ENCODE measurements at regions not wholly inside any gene's neighbourhood (a gene's known extent, or its start where the extent isn't known, plus 50 kb on each side); places are given as distances from the start of the nearest gene placed in this dataset.

- Histone ChIP-seq H3K9ac (ENCODE audit: low read length) (no peak overlapping the region), H3K23ac (ENCODE audit: low read length) (no peak overlapping the region)
These were observed 223.8 kb downstream of the SATB1 start for GRCh38 chr3:18201315-18201714.

DNA sequence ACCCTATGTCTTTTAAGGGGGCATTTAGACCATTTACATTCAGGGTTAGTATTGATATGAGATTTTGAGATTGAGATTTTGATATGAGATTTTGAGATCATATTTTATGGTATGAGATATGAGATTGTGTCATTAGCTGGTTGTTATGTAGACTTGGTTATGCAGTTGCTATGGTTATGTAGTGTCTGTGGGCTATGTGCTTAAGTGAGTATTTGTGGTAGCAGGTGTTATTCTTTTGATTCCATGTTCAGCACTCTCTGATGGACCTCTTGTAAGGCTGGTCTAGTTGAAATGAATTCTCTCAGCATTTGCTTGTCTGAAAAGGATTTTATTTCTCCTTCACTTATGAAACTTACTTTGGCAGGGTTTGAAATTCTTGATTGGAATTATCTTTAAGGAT lies 225.4 kb downstream of the SATB1 start:
- Histone ChIP-seq H3K9ac (ENCODE audit: low read length) (no peak overlapping the region), H3K23ac (ENCODE audit: low read length) (no peak overlapping the region), H2AK5ac (ENCODE audit: low read length) (no peak overlapping the region), H2BK120ac (ENCODE audit: low read depth, low read length) (no peak overlapping the region), H3K4me3 (ENCODE audit: low read length) (no peak overlapping the region), H3K4ac (ENCODE audit: low read depth, low read length) (no peak overlapping the region), H3K4me1 (ENCODE audit: control insufficient read depth, low read depth, low read length) (no peaks in the 10 kb centered on the region), H3K27me3 (ENCODE audit: insufficient read depth, low read length, poor library complexity) (no peaks in the 10 kb centered on the region), H3K36me3 (ENCODE audit: control insufficient read depth, insufficient read depth, low read length) (no peaks in the 10 kb centered on the region), H3K56ac (ENCODE audit: low read length) (no peak overlapping the region), H3K18ac (ENCODE audit: low read length) (no peak overlapping the region), H2BK15ac (replicated peaks; ENCODE audit: low read depth) (no peak overlapping the region), H2BK5ac (ENCODE audit: low read length) (no peak overlapping the region), H3K79me2 (ENCODE audit: control insufficient read depth, insufficient read depth, low read length) (no peaks in the 10 kb centered on the region), H3K79me1 (ENCODE audit: low read length) (no peaks in the 10 kb centered on the region), H3K4me2 (ENCODE audit: low read length) (no peak overlapping the region), H4K8ac (ENCODE audit: low read depth, low read length) (no peak overlapping the region), H4K5ac (ENCODE audit: low read length) (no peak overlapping the region), H3K27ac (ENCODE audit: low read depth, low read length) (no peak overlapping the region)
- no peak for DNase-seq

More at GRCh38 chr3:18201315-18201714, 223.8 kb downstream of the SATB1 start:
- Histone ChIP-seq H3K79me1 (ENCODE audit: low read length) (no peaks in the 10 kb centered on the region), H4K5ac (ENCODE audit: low read length) (no peak overlapping the region), H2BK120ac (ENCODE audit: low read depth, low read length) (no peak overlapping the region), H2BK5ac (ENCODE audit: low read length) (no peak overlapping the region), H3K18ac (ENCODE audit: low read length) (no peak overlapping the region), H3K4me2 (ENCODE audit: low read length) (no peak overlapping the region), H2BK15ac (replicated peaks; ENCODE audit: low read depth) (no peak overlapping the region), H3K4ac (ENCODE audit: low read depth, low read length) (no peak overlapping the region), H3K4me1 (ENCODE audit: control insufficient read depth, low read depth, low read length) (no peaks in the 10 kb centered on the region), H3K56ac (ENCODE audit: low read length) (no peak overlapping the region), H4K8ac (ENCODE audit: low read depth, low read length) (no peak overlapping the region), H3K4me3 (ENCODE audit: low read length) (no peak overlapping the region), H2AK5ac (ENCODE audit: low read length) (no peak overlapping the region), H3K27ac (ENCODE audit: low read depth, low read length) (no peak overlapping the region), H3K36me3 (ENCODE audit: control insufficient read depth, insufficient read depth, low read length) (no peaks in the 10 kb centered on the region), H3K27me3 (ENCODE audit: insufficient read depth, low read length, poor library complexity) (no peaks in the 10 kb centered on the region), H3K79me2 (ENCODE audit: control insufficient read depth, insufficient read depth, low read length) (no peaks in the 10 kb centered on the region)
- DNase-seq = peak; percentile 94

DNA sequence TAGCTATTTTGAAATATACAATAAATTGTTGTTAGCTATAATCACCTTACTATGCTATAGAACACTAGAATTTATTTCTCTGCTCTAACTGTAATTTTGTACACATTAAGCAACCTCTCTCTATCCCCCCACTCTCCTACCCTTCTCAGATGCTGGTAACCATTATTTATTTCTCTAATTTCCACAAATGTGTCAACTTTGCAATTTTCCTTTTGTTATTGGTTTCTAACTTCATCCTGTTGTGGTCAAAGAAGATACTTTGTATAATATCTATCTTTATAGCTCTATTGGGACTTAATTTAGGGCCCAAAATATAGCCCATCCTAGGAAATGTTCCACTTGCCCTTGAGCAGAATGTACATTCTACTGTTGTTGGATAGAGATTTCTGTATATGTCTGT lies 229.3 kb downstream of the SATB1 start:
- no peaks in the 10 kb centered on the region for H3K4me1 ChIP-seq (ENCODE audit: control insufficient read depth, low read depth, low read length)
- no peak overlapping the region for H3K4ac ChIP-seq (ENCODE audit: low read depth, low read length)
- no peaks in the 10 kb centered on the region for H3K79me1 ChIP-seq (ENCODE audit: low read length)
- no peak overlapping the region for H3K18ac ChIP-seq (ENCODE audit: low read length)
- H3K9ac ChIP-seq (ENCODE audit: low read length) = no peak overlapping the region
- no peak for DNase-seq
- no peak overlapping the region for H2BK15ac ChIP-seq (replicated peaks; ENCODE audit: low read depth)
- no peaks in the 10 kb centered on the region for H3K79me2 ChIP-seq (ENCODE audit: control insufficient read depth, insufficient read depth, low read length)
- no peaks in the 10 kb centered on the region for H3K27me3 ChIP-seq (ENCODE audit: insufficient read depth, low read length, poor library complexity)
- H2BK5ac ChIP-seq (ENCODE audit: low read length) = no peak overlapping the region
- no peak overlapping the region for H4K5ac ChIP-seq (ENCODE audit: low read length)
- no peaks in the 10 kb centered on the region for H3K36me3 ChIP-seq (ENCODE audit: control insufficient read depth, insufficient read depth, low read length)
- H3K4me3 ChIP-seq (ENCODE audit: low read length) = no peak overlapping the region
- H3K27ac ChIP-seq (ENCODE audit: low read depth, low read length) = no peak overlapping the region
- no peak overlapping the region for H4K8ac ChIP-seq (ENCODE audit: low read depth, low read length)
- H2BK120ac ChIP-seq (ENCODE audit: low read depth, low read length) = no peak overlapping the region
- H3K4me2 ChIP-seq (ENCODE audit: low read length) = no peak overlapping the region
- H3K56ac ChIP-seq (ENCODE audit: low read length) = no peak overlapping the region
- H3K23ac ChIP-seq (ENCODE audit: low read length) = no peak overlapping the region
- no peak overlapping the region for H2AK5ac ChIP-seq (ENCODE audit: low read length)

- H2BK15ac ChIP-seq (replicated peaks; ENCODE audit: low read depth) = no peak overlapping the region
- no CpG with 5 or more reads among the region's 4 CpGs for WGBS (ENCODE audit: extremely low coverage, insufficient coverage, low lambda C conversion rate)
These were observed 230.7 kb downstream of the SATB1 start for GRCh38 chr3:18194431-18194830.

GRCh38 chr3:18190646-18191045 lies 234.5 kb downstream of the SATB1 start:
- H3K27me3 ChIP-seq (ENCODE audit: insufficient read depth, low read length, poor library complexity) = no peaks in the 10 kb centered on the region
- no peak overlapping the region for H3K4me2 ChIP-seq (ENCODE audit: low read length)
- H3K9ac ChIP-seq (ENCODE audit: low read length) = no peak overlapping the region
- H3K4me3 ChIP-seq (ENCODE audit: low read length) = no peak overlapping the region
- no peak overlapping the region for H3K23ac ChIP-seq (ENCODE audit: low read length)
- H3K79me1 ChIP-seq (ENCODE audit: low read length) = no peaks in the 10 kb centered on the region
- H3K56ac ChIP-seq (ENCODE audit: low read length) = no peak overlapping the region
- no peak overlapping the region for H3K4ac ChIP-seq (ENCODE audit: low read depth, low read length)
- no peak overlapping the region for H2BK15ac ChIP-seq (replicated peaks; ENCODE audit: low read depth)
- no peak overlapping the region for H3K27ac ChIP-seq (ENCODE audit: low read depth, low read length)
- H4K8ac ChIP-seq (ENCODE audit: low read depth, low read length) = no peak overlapping the region
- H3K18ac ChIP-seq (ENCODE audit: low read length) = no peak overlapping the region
- no peaks in the 10 kb centered on the region for H3K79me2 ChIP-seq (ENCODE audit: control insufficient read depth, insufficient read depth, low read length)
- no peaks in the 10 kb centered on the region for H3K4me1 ChIP-seq (ENCODE audit: control insufficient read depth, low read depth, low read length)
- no peak overlapping the region for H2BK5ac ChIP-seq (ENCODE audit: low read length)
- H4K5ac ChIP-seq (ENCODE audit: low read length) = no peak overlapping the region
- no peaks in the 10 kb centered on the region for H3K36me3 ChIP-seq (ENCODE audit: control insufficient read depth, insufficient read depth, low read length)
- H2BK120ac ChIP-seq (ENCODE audit: low read depth, low read length) = no peak overlapping the region
- peak; percentile 1 for DNase-seq
- no peak overlapping the region for H2AK5ac ChIP-seq (ENCODE audit: low read length)

More at GRCh38 chr3:18194431-18194830, 230.7 kb downstream of the SATB1 start:
- H3K36me3 ChIP-seq (ENCODE audit: control insufficient read depth, insufficient read depth, low read length) = no peaks in the 10 kb centered on the region
- no peak overlapping the region for H3K4ac ChIP-seq (ENCODE audit: low read depth, low read length)
- no peak overlapping the region for H2BK5ac ChIP-seq (ENCODE audit: low read length)
- no peak overlapping the region for H3K4me3 ChIP-seq (ENCODE audit: low read length)
- H3K9ac ChIP-seq (ENCODE audit: low read length) = no peak overlapping the region
- H3K4me2 ChIP-seq (ENCODE audit: low read length) = no peak overlapping the region
- H4K8ac ChIP-seq (ENCODE audit: low read depth, low read length) = no peak overlapping the region
- no peaks in the 10 kb centered on the region for H3K4me1 ChIP-seq (ENCODE audit: control insufficient read depth, low read depth, low read length)
- no peak overlapping the region for H3K56ac ChIP-seq (ENCODE audit: low read length)
- H2BK120ac ChIP-seq (ENCODE audit: low read depth, low read length) = no peak overlapping the region
- H3K18ac ChIP-seq (ENCODE audit: low read length) = no peak overlapping the region
- no peaks in the 10 kb centered on the region for H3K79me1 ChIP-seq (ENCODE audit: low read length)
- H3K27ac ChIP-seq (ENCODE audit: low read depth, low read length) = no peak overlapping the region
- H3K27me3 ChIP-seq (ENCODE audit: insufficient read depth, low read length, poor library complexity) = no peaks in the 10 kb centered on the region
- H3K79me2 ChIP-seq (ENCODE audit: control insufficient read depth, insufficient read depth, low read length) = no peaks in the 10 kb centered on the region
- no peak overlapping the region for H4K5ac ChIP-seq (ENCODE audit: low read length)
- no peak overlapping the region for H3K23ac ChIP-seq (ENCODE audit: low read length)
- DNase-seq = no peak
- no peak overlapping the region for H2AK5ac ChIP-seq (ENCODE audit: low read length)

DNA sequence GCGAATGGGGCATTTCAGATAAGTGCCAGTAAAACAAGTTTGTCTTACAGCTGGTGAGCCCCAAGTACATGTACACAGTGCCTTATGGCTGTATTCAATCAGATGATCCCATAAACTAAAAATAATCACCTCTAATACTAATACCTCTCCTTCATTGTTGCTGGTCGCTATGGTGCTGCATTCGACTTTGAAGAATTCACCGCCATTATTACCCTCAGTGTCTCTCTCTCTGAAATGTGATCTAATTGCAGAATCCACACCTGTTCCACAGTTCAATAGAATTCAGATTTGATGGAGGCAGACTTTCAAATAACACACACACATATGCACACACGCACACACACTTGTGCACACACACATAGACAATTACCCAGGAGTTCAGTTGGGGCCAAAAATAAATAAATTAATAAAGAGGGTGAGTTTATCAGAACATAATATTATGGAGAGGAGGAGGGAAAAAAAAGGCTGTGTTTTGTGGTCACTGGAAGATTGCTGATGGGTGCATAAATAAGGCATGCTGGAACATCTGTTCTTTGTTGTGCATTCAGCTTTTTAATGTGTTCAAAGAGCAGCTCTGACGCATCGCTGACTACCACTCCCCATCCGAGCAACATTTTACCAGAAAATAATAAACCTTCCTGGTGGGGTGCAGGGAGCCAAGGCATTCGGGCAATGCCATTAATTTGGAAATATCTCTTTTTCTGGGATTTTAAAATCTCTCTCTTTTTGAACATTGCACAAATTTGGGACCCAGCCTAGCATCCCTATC lies 235.7 kb downstream of the SATB1 start:
- H3K4me3 ChIP-seq (ENCODE audit: low read length) = no peak overlapping the region
- no peak overlapping the region for H3K4ac ChIP-seq (ENCODE audit: low read depth, low read length)
- H3K4me1 ChIP-seq (ENCODE audit: control insufficient read depth, low read depth, low read length) = no peaks in the 10 kb centered on the region
- H3K23ac ChIP-seq (ENCODE audit: low read length) = no peak overlapping the region
- no peak overlapping the region for H4K5ac ChIP-seq (ENCODE audit: low read length)
- no peak overlapping the region for H3K4me2 ChIP-seq (ENCODE audit: low read length)
- no peak overlapping the region for H2BK5ac ChIP-seq (ENCODE audit: low read length)
- no peaks in the 10 kb centered on the region for H3K27me3 ChIP-seq (ENCODE audit: insufficient read depth, low read length, poor library complexity)
- WGBS (ENCODE audit: extremely low coverage, insufficient coverage, low lambda C conversion rate) = no CpG with 5 or more reads among the region's 9 CpGs
- H3K79me2 ChIP-seq (ENCODE audit: control insufficient read depth, insufficient read depth, low read length) = no peaks in the 10 kb centered on the region
- no peaks in the 10 kb centered on the region for H3K79me1 ChIP-seq (ENCODE audit: low read length)
- H3K9ac ChIP-seq (ENCODE audit: low read length) = no peak overlapping the region
- no peak overlapping the region for H2BK120ac ChIP-seq (ENCODE audit: low read depth, low read length)
- no peak for DNase-seq
- no peak overlapping the region for H3K18ac ChIP-seq (ENCODE audit: low read length)
- H3K56ac ChIP-seq (ENCODE audit: low read length) = no peak overlapping the region
- no peak overlapping the region for H4K8ac ChIP-seq (ENCODE audit: low read depth, low read length)
- H3K27ac ChIP-seq (ENCODE audit: low read depth, low read length) = no peak overlapping the region
- H2AK5ac ChIP-seq (ENCODE audit: low read length) = no peak overlapping the region
- H3K36me3 ChIP-seq (ENCODE audit: control insufficient read depth, insufficient read depth, low read length) = no peaks in the 10 kb centered on the region
- no peak overlapping the region for H2BK15ac ChIP-seq (replicated peaks; ENCODE audit: low read depth)
